Suppressor macrophage treated with lipopolysaccharide for 4 hours (primary cell): ENCODE measurements at regions not wholly inside any gene's neighbourhood (a gene's known extent, or its start where the extent isn't known, plus 50 kb on each side); places are given as distances from the start of the nearest gene placed in this dataset.
"Not testable (repeated sequence)": the region's sequence is repeated elsewhere in the genome, so short reads cannot be mapped to it uniquely, and the experiment has no call there.

Experiments used
- DNase-seq: peaks from one replicate; pipeline ENCODE4 v3.0.0-alpha.2; 2020

DNA sequence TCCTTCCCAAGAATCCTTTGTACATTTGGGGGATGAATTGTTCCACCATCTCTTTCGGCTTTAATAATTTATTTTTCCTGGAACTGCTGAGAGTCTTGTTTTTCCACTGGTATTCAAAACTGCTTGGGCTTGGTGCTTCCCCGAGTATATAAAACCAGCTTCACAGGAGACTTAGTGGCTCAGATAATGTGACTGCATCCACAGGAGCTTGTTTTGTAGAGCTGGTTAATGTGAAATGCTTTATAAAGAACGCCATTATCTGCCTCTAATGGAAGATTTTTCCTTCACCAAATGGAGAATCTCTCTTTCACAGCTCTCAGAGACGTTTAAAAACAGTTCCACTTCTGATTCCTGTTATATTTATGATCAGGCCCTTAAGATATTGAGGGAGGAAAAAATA lies 935.5 kb downstream of the RAB28 start:
- no peak for DNase-seq

- no peak for DNase-seq
Observed at GRCh38 chr4:12545812-12546211, 938.3 kb downstream of the RAB28 start.

DNA sequence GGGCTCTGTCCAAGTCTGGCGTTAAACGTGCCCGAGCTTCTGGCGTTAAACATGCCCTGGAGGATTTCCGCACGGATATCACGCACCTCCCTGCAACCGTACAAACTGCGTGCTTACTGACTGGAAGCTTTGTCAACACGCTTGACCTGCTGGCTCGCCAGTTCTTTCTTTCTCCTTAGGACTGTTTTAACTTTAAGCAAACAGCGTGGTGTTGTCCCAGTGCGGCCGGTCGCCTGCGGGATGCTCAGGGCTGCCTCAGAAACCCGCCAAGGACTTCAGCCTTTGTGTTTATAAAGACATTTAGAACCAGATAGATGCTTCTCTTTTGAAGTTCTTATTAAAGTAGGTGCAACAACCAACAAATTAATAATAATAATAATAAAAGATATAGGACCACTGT lies 946.0 kb downstream of the RAB28 start:
- DNase-seq, result no peak

DNA sequence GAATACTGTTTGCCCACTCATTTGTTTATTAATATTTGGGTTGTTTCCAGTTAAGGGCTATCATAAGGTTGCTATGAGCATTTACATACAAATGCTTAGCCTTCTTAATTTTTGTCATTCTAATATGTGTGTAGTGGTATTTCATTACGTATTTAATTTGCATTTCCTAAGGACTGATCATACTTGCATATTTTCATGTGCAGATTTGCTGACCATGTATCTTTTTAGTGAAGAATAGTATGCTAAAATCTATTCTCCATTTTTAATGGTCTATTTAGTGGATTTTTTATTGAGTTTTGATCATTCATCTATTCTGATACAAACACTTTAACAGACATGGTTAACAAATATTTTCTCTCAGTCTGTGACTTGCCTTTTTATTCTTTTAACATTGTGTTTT lies 949.5 kb downstream of the RAB28 start:
- DNase-seq, result no peak

DNA sequence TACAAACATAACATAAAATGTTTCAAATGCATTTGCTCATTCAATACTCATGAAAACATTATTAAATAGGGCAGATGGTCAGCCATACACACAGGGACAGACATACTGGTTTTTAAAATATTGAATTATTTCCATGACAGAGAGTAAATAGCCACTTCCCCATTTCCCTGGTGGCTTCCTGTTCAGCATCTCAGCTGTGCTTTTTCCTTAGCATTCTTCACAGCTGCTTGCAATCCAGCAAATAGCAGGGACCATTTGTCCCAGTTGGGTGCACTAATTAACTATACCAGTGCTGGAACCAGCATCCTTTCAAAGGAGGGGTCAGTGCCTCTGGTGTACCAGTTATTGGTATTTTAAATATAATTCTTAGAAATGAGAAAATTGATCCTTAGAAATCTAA lies 964.7 kb downstream of the RAB28 start:
- no peak for DNase-seq

DNA sequence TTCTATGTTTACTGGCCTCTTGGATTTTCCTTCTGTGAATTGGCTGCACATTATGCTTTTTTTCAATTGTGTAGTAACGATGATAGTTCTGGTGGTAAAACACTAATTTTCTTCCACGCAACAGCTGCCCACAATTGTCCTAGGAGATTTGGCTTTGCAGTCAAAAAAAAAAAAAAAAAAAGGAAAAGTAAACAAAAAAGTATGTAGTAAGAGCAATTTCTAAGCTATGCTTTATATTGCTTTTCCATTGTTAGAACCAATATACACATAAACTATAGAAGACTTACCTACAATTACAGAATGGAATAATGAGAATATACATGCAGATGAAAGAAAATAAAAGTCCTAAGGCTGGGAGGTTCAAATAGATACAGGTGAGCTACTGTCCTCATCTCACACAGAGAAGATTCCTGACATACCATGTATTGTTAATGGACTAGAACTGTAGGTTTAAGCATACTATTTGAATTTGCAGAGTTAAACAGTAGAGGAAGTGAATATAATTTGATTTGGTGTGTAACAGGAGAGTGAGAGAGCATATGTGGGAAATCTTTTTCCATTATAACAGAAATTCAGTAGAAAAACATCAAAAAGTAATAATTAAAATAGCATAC lies 976.2 kb downstream of the RAB28 start:
- no peak for DNase-seq

DNA sequence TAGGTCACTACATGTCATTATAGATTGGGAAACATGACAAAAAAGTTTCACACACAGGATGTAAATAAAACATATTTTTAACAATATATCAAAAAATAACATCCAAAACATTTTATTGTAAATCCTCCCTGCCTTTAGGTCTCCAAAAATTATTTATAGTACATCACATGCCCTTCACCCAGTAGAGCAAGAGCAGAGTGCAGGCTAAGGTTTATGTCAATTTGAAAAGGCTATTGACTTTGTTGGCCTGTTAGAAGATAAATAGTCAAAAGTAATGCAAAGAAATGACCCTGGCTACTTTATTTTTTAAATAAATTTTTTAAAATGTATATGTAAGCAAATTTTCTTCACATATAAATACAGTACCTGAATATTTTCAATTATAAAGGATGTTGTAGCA lies 983.7 kb downstream of the RAB28 start:
- no peak for DNase-seq

DNA sequence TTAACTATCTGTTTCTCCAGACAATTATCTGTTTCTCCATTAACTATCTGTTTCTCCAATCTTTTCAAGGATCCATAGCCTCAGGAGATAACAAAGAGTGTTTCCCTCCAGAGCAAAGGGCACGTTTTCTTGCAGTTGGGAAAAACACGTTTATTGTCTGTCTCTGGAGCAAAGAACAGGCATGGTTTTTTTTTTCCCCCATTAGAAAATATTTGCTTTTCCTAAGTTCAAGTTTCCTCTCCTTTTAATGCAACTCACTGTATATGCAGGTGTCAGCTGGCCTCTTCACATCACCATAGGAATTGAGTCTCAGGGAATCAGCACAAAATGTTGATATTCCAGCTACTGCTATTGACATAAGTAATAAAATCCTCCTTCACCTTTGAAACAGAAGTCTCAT lies 984.4 kb downstream of the RAB28 start:
- DNase-seq, result no peak

GRCh38 chr4:12495211-12495610 lies 988.9 kb downstream of the RAB28 start:
- no peak for DNase-seq

GRCh38 chr4:12492730-12493393 lies 991.3 kb downstream of the RAB28 start:
- no peak for DNase-seq

DNA sequence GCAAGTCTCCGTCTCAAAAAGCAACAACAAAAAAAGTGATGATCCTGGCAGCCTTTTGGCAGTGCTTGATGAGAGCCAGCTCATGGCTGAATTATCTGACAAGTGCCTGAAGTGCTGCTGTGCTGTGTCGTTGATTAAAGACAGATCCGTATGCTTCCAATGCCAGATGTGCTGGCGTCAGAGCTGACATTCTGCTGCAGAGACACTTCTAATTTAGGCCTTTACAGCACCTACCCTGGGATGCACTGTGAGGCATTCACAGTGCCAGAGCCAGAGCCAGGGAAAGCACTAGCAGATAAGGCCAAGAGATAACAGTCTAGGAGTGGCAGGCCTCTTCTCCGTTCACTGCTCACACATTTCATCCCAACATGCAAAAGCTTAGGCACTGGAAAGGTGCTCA lies 995.5 kb downstream of the RAB28 start:
- DNase-seq, result no peak

DNA sequence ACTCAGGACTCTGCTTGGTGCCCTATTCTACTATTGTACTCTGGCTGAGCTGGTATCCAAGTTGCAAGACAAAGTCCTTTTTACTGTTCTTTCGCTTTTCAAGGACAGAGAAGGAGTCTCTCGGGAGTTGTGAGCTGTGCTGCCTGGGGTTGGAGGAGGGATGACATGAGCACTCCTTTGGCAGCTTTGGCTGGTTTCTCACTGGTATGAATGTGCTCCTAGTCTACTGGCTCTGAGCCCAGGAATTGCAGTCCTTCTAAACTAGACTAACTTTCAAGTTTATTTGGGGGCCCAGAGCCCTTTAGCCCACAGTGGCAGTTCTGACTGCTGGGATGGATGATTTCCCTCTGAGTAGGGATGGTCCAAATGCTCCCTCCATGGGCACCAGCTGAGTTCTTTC lies 997.1 kb downstream of the RAB28 start:
- no peak for DNase-seq

DNA sequence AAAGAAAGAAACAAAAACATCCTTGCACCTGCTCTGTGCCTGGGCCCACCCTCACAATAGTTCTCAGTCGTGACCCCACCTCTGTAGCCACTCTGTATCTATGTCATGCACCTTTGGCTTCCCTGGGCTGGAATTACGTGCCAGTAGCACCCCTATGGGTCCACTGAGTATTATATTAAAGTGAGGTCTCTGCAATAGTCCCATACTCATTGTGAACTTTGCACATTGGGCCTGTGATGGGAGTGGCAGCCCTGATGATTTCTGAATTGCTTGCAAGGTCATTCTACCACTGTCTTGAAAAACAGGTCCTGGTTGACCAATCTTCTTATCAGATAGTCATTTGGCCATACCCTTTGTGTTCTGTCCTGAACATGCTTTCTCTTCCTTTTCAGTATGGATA lies 1012.1 kb downstream of the RAB28 start:
- DNase-seq, result no peak

DNA sequence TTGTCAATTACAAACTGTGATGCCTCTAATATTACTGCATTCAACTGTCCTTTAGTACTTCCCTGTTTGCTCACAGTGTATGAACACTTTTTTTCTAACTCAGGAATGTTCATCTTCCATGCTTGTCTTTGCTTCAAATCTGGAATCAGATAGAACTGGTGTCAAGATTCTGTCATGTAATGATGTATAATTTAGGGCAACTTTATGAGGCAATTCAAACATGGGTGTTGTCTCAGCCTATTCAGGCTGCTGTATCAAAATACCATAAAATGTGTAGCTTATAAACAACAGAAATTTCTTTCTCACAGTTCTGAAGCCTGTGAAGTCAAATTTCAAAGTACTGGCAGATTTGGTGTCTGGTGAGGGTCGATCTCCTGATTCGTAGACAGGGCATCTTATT lies 1012.9 kb downstream of the RAB28 start:
- DNase-seq, result no peak

DNA sequence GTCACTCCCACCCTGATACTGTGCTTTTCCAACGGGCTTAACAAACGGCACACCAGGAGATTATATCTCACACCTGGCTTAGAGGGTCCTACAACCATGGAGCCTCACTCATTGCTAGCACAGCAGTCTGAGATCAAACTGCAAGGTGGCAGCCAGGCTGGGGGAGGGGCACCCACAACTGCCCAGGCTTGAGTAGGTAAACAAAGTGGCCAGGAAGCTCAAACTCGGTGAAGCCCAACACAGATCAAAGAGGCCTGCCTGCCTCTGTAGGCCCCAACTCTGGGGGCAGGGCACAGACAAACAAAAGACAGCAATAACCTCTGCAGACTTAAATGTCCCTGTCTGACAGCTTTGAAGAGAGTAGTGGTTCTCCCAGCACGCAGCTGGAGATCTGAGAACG lies 1022.6 kb downstream of the RAB28 start:
- not testable (repeated sequence) for DNase-seq

DNA sequence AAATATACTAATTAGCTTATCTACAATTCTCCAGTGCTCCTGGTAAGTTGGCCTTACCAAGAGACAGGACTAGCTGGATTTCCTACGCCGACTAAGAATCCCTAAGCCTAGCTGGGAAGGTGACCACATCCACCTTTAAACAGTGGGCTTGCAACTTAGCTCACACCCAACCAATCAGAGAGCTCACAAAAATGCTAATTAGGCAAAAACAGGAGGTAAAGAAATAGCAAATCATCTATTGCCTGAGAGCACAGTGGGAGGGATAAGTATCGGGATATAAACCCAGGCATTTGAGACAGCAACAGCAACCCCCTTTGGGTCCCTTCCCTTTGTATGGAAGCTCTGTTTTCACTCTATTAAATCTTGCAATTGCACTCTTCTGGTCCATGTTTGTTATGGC lies 1025.0 kb downstream of the RAB28 start:
- DNase-seq, result no peak

GRCh38 chr4:12458621-12459020 lies 1025.5 kb downstream of the RAB28 start:
- DNase-seq, result no peak

- DNase-seq, result no peak
Observed at GRCh38 chr4:12452291-12452690, 1023.6 kb upstream of the HS3ST1 start.

DNA sequence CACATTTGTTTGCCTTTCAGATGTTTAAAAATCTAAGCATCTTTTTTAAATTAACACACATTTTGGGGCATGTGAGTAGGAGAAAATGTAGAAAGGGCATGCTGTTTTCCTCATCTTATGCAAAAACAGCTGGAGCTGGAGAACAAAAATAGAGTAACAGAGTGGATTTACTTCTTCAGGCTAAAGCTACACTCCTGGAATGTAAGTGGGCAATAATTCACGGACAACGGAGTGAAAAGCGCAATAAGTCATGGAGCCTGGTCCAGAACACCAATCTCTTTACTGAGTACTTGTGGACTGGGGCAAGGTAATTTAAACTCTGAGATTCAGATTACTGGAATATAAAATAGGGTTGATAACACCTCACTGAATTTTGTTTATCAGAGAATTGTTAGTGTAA lies 1018.8 kb upstream of the HS3ST1 start:
- DNase-seq, result no peak

DNA sequence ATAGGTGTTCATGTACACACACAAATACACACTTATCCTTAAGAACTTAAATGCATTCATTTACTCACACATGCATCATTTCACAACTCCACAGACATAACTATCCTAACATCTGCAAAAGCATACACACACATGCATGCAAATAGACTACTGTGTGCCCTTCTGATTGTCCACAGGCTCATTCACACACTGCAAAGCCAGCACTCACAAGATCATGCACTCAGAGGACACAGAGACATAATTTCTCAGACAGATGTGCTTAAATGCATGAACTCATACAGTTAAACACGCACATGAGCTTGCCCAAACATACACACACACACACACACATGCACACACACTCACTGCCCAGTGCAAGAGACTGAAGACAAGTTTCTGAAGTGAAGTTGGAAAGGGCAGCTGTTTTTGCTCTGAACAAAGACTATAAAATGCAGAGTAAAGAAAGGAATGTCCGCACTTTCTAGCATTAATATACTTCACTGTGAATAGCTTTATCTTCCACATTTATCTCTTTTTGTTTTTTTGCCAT lies 1018.0 kb upstream of the HS3ST1 start:
- no peak for DNase-seq

DNA sequence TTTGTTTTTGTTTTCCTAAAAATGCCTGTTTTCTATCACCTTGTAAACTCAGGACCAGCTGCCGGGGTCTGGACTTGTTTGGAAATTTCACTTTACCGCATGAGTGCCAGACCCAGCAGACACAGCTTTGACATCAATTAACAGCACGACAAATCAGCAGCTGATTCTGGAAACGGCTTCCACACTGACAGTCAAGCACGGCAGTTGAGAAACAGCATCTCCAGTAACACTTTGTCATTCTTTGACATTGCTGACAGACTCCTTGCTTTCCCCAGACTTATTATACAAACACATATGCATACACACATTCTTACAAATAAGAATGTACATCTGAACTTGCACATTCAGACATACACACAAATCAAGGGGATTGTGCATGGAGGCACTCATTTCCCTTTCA lies 1017.6 kb upstream of the HS3ST1 start:
- no peak for DNase-seq

- no peak for DNase-seq
Observed at GRCh38 chr4:12445711-12446235, 1017.1 kb upstream of the HS3ST1 start.

GRCh38 chr4:12439633-12440305 lies 1011.1 kb upstream of the HS3ST1 start:
- DNase-seq, result no peak

DNA sequence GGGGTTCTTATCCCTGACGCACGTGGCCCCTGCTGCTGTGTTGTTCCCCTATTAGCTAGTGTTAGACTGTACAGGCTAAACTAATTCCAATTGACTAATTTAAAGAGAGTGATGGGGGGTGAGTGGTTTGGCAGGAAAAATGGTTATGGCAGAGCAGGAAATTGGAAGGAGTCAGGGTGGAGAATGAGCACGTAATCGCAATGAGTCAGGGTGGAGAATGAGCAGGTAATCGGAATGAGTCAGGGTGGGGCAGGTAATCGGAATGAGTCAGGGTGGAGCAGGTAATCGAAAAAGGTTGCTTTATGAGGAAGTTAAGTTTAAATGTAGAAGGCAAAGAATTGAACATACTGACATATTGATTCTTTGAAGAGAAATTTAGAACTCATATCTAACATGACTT lies 1002.6 kb upstream of the HS3ST1 start:
- not testable (repeated sequence) for DNase-seq
